NCI-H1417 treated with DMSO at 0.1 percent for 48 hours (cell line): ENCODE measurements at regions not wholly inside any gene's neighbourhood (a gene's known extent, or its start where the extent isn't known, plus 50 kb on each side); places are given as distances from the start of the nearest gene placed in this dataset.

Experiments used
- DNase-seq: peaks from one replicate; lab custom pipeline; 2025; lab: John Stamatoyannopoulos, UW

DNA sequence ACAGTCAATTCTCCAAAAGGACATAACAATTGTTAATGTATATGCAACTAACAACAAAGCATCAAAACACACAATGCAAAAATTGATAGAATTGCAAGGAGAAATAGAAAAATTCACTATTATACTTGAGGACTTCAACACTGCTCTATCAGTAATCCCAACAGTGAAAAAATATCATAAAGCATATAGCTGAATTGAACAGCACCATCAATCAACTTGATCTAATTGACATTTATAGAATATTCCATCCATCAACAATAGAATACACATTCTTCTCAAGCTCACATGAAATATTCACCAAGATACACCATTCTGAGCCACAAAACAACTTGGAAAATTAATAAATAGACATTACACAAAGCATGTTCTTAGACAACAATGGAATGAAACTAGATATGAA lies 60.1 kb upstream of the ASXL3 start:
- DNase-seq = no peak

GRCh38 chr18:33513027-33513426 lies 65.0 kb upstream of the ASXL3 start:
- DNase-seq = no peak

DNA sequence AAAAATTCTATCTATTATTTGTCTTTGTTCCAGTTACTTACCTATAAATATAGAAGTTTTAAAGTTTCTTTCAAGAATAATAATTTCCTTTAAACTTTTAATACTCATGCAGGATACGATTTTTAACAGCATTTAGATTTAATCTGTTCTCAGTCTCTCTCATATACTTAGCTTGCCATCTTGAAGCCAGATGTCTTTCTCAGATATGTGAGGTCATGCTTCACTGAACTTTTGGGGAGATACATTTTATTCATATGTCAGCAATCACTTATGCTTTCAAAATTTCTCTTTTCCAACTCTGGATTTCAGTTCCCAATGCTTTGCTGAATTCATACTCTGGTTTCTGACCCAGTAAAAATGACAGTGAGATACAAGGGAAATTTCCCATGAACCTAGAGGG lies 66.5 kb upstream of the CCDC178 start:
- DNase-seq = no peak

DNA sequence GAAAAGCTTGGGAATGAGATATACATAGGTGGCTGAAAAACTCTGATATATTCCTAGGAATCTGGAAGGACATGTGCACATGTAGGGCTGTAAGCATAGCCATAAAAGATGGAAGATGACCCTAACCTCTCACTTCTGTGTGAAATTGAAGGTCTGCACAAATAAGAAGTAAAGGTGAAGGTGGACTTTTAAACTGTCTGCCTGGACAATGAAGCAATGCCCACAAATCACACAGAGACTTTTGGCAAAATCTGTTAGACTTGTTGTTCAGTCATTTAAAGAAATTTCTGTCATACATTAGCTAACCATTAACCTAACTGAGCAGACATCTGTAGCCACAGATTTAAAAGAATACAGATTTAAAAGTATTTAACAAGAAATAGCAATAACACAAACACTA lies 65.3 kb upstream of the CCDC178 start:
- no peak for DNase-seq

GRCh38 chr18:33505297-33505696 lies 64.8 kb upstream of the CCDC178 start:
- no peak for DNase-seq

DNA sequence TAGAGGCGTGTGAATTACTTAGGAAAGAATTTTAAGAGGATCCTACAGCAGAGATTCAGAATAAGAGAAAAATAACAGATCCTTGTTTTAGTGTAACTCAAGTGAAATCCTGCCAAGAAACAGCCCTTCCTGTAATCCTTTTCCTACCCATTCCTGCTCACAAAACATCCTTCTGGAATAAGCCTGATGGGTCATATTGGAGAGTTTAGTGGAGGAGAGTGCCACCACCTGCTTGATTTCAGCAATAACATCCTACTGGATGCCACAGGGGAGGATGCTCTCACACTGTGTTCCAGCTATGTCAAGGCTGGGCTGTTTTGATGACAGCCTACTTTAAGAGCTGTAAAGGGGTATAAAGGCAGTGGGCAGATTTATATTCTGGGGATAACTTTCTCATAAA lies 54.8 kb upstream of the CCDC178 start:
- peak; percentile 9 for DNase-seq
